ENCODE measurements at regions not wholly inside any gene's neighbourhood (a gene's known extent, or its start where the extent isn't known, plus 50 kb on each side); places are given as distances from the start of the nearest gene placed in this dataset.
"Not testable (repeated sequence)": the region's sequence is repeated elsewhere in the genome, so short reads cannot be mapped to it uniquely, and the experiment has no call there.

- DNase-seq = no peak
- Mint-ChIP-seq H3K36me3 (ENCODE audit: unreplicated experiment) (no peaks in the 10 kb centered on the region), H3K27ac (ENCODE audit: unreplicated experiment) (no peak overlapping the region), H3K27me3 (ENCODE audit: unreplicated experiment) (no peaks in the 10 kb centered on the region), H3K4me1 (ENCODE audit: low read depth, unreplicated experiment) (no peaks in the 10 kb centered on the region), H3K9me3 (ENCODE audit: unreplicated experiment) (peaks cover 2% of the 10 kb centered on the region), H3K4me3 (ENCODE audit: unreplicated experiment) (no peak overlapping the region)
- TF ChIP-seq CTCF (IDR thresholded peaks at IDR 0.05; ENCODE audit: partially characterized antibody, unreplicated experiment) = no peak
Observed at GRCh38 chr16:52351451-52351850, 195.5 kb downstream of the TOX3 start.

GRCh38 chr16:52350031-52350642 is 196.8 kb downstream of the TOX3 start:
- no peaks in the 10 kb centered on the region for H3K4me1 Mint-ChIP-seq (ENCODE audit: low read depth, unreplicated experiment)
- H3K27me3 Mint-ChIP-seq (ENCODE audit: unreplicated experiment) = no peaks in the 10 kb centered on the region
- DNase-seq = no peak

GRCh38 chr16:52346709-52347108 is 200.2 kb downstream of the TOX3 start:
- H3K4me1 Mint-ChIP-seq (ENCODE audit: low read depth, unreplicated experiment) = no peaks in the 10 kb centered on the region
- H3K27me3 Mint-ChIP-seq (ENCODE audit: unreplicated experiment) = no peaks in the 10 kb centered on the region
- no peak for DNase-seq
- no peaks in the 10 kb centered on the region for H3K9me3 Mint-ChIP-seq (ENCODE audit: unreplicated experiment)
- no peak overlapping the region for H3K27ac Mint-ChIP-seq (ENCODE audit: unreplicated experiment)
- no peak for TF ChIP-seq CTCF (IDR thresholded peaks at IDR 0.05; ENCODE audit: partially characterized antibody, unreplicated experiment)
- no peak overlapping the region for H3K4me3 Mint-ChIP-seq (ENCODE audit: unreplicated experiment)
- H3K36me3 Mint-ChIP-seq (ENCODE audit: unreplicated experiment) = no peaks in the 10 kb centered on the region

More at GRCh38 chr16:52350031-52350642, 196.8 kb downstream of the TOX3 start:
- H3K27ac Mint-ChIP-seq (ENCODE audit: unreplicated experiment) = no peak overlapping the region
- H3K36me3 Mint-ChIP-seq (ENCODE audit: unreplicated experiment) = no peaks in the 10 kb centered on the region
- H3K9me3 Mint-ChIP-seq (ENCODE audit: unreplicated experiment) = peaks cover 2% of the 10 kb centered on the region
- no peak for TF ChIP-seq CTCF (IDR thresholded peaks at IDR 0.05; ENCODE audit: partially characterized antibody, unreplicated experiment)
- no peak overlapping the region for H3K4me3 Mint-ChIP-seq (ENCODE audit: unreplicated experiment)

GRCh38 chr16:52333673-52334072 is 213.3 kb downstream of the TOX3 start:
- not testable (repeated sequence) for H3K27me3 Mint-ChIP-seq (ENCODE audit: unreplicated experiment); H3K27ac Mint-ChIP-seq (ENCODE audit: unreplicated experiment); H3K9me3 Mint-ChIP-seq (ENCODE audit: unreplicated experiment); DNase-seq; H3K4me3 Mint-ChIP-seq (ENCODE audit: unreplicated experiment); H3K4me1 Mint-ChIP-seq (ENCODE audit: low read depth, unreplicated experiment)
- H3K36me3 Mint-ChIP-seq (ENCODE audit: unreplicated experiment) = peaks cover 16% of the 10 kb centered on the region

GRCh38 chr16:52320930-52321439 is 226.0 kb downstream of the TOX3 start:
- Mint-ChIP-seq H3K9me3 (ENCODE audit: unreplicated experiment) (no peaks in the 10 kb centered on the region), H3K27ac (ENCODE audit: unreplicated experiment) (no peak overlapping the region), H3K36me3 (ENCODE audit: unreplicated experiment) (no peaks in the 10 kb centered on the region), H3K4me3 (ENCODE audit: unreplicated experiment) (no peak overlapping the region), H3K4me1 (ENCODE audit: low read depth, unreplicated experiment) (no peaks in the 10 kb centered on the region), H3K27me3 (ENCODE audit: unreplicated experiment) (no peaks in the 10 kb centered on the region)
- no peak for TF ChIP-seq CTCF (IDR thresholded peaks at IDR 0.05; ENCODE audit: partially characterized antibody, unreplicated experiment)
- no peak for DNase-seq

All from glutamatergic neuron (in vitro differentiated cells).